SK-N-SH (cell line): ENCODE measurements at regions not wholly inside any gene's neighbourhood (a gene's known extent, or its start where the extent isn't known, plus 50 kb on each side); places are given as distances from the start of the nearest gene placed in this dataset.

Source experiments
- CTCF ChIA-PET: fragments of 300-600, 350-600 bp; formaldehyde crosslinking; extraction: SDS; loops from one replicate; lab custom pipeline; 2021; lab: Yijun Ruan, JAX
- POLR2A ChIA-PET: fragments of 350-600 bp; sonication (Branson Sonifier 250); formaldehyde crosslinking; extraction: SDS; loops from one replicate; lab custom pipeline; 2020; ENCODE audit warnings: antibody characterized with exemption, inconsistent platforms; lab: Yijun Ruan, JAX
- DNase-seq: peaks from one replicate; pipeline ENCODE4 v3.0.0; 2012
- H2AFZ ChIP-seq: fragments of 200-600 bp; sonication (generic); 2 replicates; pipeline ENCODE4 v1.8.1; 2016; ENCODE audit warnings: antibody characterized with exemption, mild to moderate bottlenecking, low read depth
- H3F3A ChIP-seq: fragments of 200-600 bp; sonication (generic); replicated peaks from 2 replicates; pipeline ENCODE3; 2016; ENCODE audit warnings: antibody characterized with exemption, mild to moderate bottlenecking; ENCODE audit not compliant: insufficient read depth
- H3K27ac ChIP-seq, 2 experiments: fragments of 200-500 bp in 1 of 2; fragments of 200-600 bp in 1 of 2; sonication (Bioruptor generic) in 1 of 2; sonication (generic), shearing (Covaris generic) in 1 of 2; 2 replicates each; pipeline versions ENCODE4 v1.5.1 to v1.6.1; 2014 to 2016; ENCODE audit warnings: low read depth in 2 of 2, inconsistent platforms in 1 of 2, low read length in 1 of 2, mild to moderate bottlenecking in 1 of 2, mixed read lengths in 1 of 2
- H3K27me3 ChIP-seq: fragments of 200-600 bp; sonication (generic), shearing (Covaris generic); 2 replicates; pipeline ENCODE4 v1.6.1; 2016; ENCODE audit warnings: mixed run types; ENCODE audit not compliant: insufficient read depth
- H3K36me3 ChIP-seq, 2 experiments: fragments of 200-500 bp in 1 of 2; fragments of 200-600 bp in 1 of 2; sonication (Bioruptor generic) in 1 of 2; sonication (generic) in 1 of 2; replicated peaks in 1 of 2; 2 replicates each; pipeline versions ENCODE3 to v1.5.1; 2014 to 2016; ENCODE audit warnings: low read length in 1 of 2, mild to moderate bottlenecking in 1 of 2; ENCODE audit not compliant: insufficient read depth in 2 of 2, control insufficient read depth in 1 of 2
- H3K4me1 ChIP-seq, 2 experiments: fragments of 200-500 bp in 1 of 2; fragments of 200-600 bp in 1 of 2; sonication (Bioruptor generic) in 1 of 2; sonication (generic), shearing (Covaris generic) in 1 of 2; 2 replicates each; pipeline versions ENCODE4 v1.5.1 to v1.6.1; 2014 to 2016; ENCODE audit warnings: low read depth in 1 of 2, low read length in 1 of 2, mixed run types in 1 of 2; ENCODE audit not compliant: insufficient read depth in 2 of 2, control insufficient read depth in 1 of 2
- H3K4me2 ChIP-seq: fragments of 200-600 bp; sonication (generic), shearing (Covaris generic); 2 replicates; pipeline ENCODE4 v1.6.1; 2017; ENCODE audit warnings: mixed run types
- H3K4me3 ChIP-seq, 2 experiments: fragments of 200-500 bp in 1 of 2; fragments of 200-600 bp in 1 of 2; sonication (Bioruptor generic) in 1 of 2; sonication (generic), shearing (Covaris generic) in 1 of 2; 2 replicates each; pipeline versions ENCODE4 v1.5.1 to v1.8.1; 2014 to 2016; ENCODE audit warnings: low read depth in 2 of 2, inconsistent platforms in 1 of 2, low read length in 1 of 2, mild to moderate bottlenecking in 1 of 2, mixed read lengths in 1 of 2, moderate library complexity in 1 of 2
- H3K79me2 ChIP-seq: fragments of 200-600 bp; sonication (generic); 2 replicates; pipeline ENCODE4 v1.8.1; 2017; ENCODE audit warnings: mild to moderate bottlenecking; ENCODE audit not compliant: insufficient read depth
- H3K9ac ChIP-seq: fragments of 200-600 bp; sonication (generic); 2 replicates; pipeline ENCODE4 v1.6.1; 2017; ENCODE audit warnings: mixed run types
- H3K9me2 ChIP-seq: fragments of 200-600 bp; sonication (generic); 2 replicates; pipeline ENCODE4 v1.6.1; 2017; ENCODE audit warnings: mixed run types
- H3K9me3 ChIP-seq: fragments of 200-600 bp; sonication (generic); 2 replicates; pipeline ENCODE4 v1.6.1; 2017; ENCODE audit warnings: mixed run types, mild to moderate bottlenecking, moderate library complexity
- H4K20me1 ChIP-seq: fragments of 200-600 bp; sonication (generic); 2 replicates; pipeline ENCODE4 v1.6.1; 2017; ENCODE audit warnings: mild to moderate bottlenecking, mixed run types; ENCODE audit not compliant: insufficient read depth
- ELF1 ChIP-seq: IDR thresholded peaks from 2 replicates; pipeline ENCODE4 v1.4.0; 2012
- EZH2phosphoT487 ChIP-seq: fragments of 200-600 bp; sonication (generic); IDR thresholded peaks from 2 replicates; pipeline ENCODE4 v1.6.1; 2017; ENCODE audit warnings: low read depth, mixed run types, mild to moderate bottlenecking, antibody characterized with exemption, moderate library complexity, borderline replicate concordance
- FOXJ3 ChIP-seq: sonication (generic); formaldehyde crosslinking; IDR thresholded peaks from 2 replicates; pipeline ENCODE4 v1.5.1; 2020; ENCODE audit warnings: mild to moderate bottlenecking, missing genetic modification reagents
- GABPA ChIP-seq: IDR thresholded peaks from 2 replicates; pipeline ENCODE4 v1.4.0; 2012; ENCODE audit warnings: low read depth, mild to moderate bottlenecking
- IRF3 ChIP-seq: fragments of 150-350 bp; IDR thresholded peaks from 2 replicates; pipeline ENCODE4 v1.6.1; 2016; ENCODE audit warnings: mild to moderate bottlenecking, low read depth, low read length
- MXI1 ChIP-seq: IDR thresholded peaks from 2 replicates; pipeline ENCODE4 v1.6.1; 2012; ENCODE audit warnings: mild to moderate bottlenecking, low read depth, low read length, improper control_type of control experiment
- RCOR1 ChIP-seq: fragments of 150-350 bp; IDR thresholded peaks from 2 replicates; pipeline ENCODE4 v1.6.1; 2017; ENCODE audit warnings: antibody characterized with exemption, low read length
- SMC3 ChIP-seq: IDR thresholded peaks from 2 replicates; pipeline ENCODE4 v1.6.1; 2012; ENCODE audit warnings: low read depth, low read length, improper control_type of control experiment
- ZBTB33 ChIP-seq: IDR thresholded peaks from 2 replicates; pipeline ENCODE4 v1.4.0; 2012; ENCODE audit warnings: low read depth, borderline replicate concordance
- WGBS: methylation state at CpG from one replicate; pipeline ENCODE4 v1.1.6; 2017; ENCODE audit warnings: low lambda C conversion rate; 5-methylcytosine and 5-hydroxymethylcytosine counted together
- TF ChIP-seq, protein P1 (sequence below): IDR thresholded peaks from 2 replicates; pipeline ENCODE4 v1.4.0; 2012; ENCODE audit warnings: low read depth
- TF ChIP-seq, protein P2 (sequence below): fragments of 200-600 bp; sonication (generic); IDR thresholded peaks from 2 replicates; pipeline ENCODE4 v1.6.1; 2017; ENCODE audit warnings: antibody characterized with exemption, mild to moderate bottlenecking, moderate library complexity
- TF ChIP-seq, protein P3 (sequence below): IDR thresholded peaks from 2 replicates; pipeline ENCODE4 v1.4.0; 2012; ENCODE audit warnings: low read depth, borderline replicate concordance
- TF ChIP-seq, protein P4 (sequence below): fragments of 150-350 bp; IDR thresholded peaks from 2 replicates; pipeline ENCODE4 v1.6.1; 2017; ENCODE audit warnings: antibody characterized with exemption, low read length, low read depth, borderline replicate concordance

DNA sequence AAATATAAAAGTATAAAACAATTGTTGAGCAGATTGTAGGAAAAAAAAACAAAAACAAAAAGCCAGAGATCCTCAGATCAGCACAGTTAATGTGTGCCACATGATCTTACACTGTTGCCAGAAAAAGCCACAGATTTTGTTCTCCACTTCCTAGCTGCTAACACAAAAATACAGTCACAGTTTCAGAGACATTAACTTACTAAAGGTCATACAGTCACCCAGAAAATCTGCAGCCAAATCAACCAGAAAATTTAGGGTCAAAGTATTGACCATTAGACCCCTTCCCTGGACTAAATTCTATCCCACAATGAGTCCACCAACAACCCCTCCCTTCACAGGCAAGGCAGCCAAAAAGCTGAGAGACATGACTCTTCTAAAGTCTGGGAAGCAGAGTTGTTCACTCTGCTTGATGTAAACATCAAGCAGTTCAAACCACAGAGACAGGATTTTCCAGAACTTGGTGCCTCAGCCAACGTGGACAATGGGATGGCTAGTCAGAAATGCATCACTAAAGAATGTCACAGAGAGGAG, 59.1 kb downstream of the SST start (continued):
- no peak for TF ChIP-seq ZBTB33
- TF ChIP-seq, protein P1, sequence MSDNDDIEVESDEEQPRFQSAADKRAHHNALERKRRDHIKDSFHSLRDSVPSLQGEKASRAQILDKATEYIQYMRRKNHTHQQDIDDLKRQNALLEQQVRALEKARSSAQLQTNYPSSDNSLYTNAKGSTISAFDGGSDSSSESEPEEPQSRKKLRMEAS: no peak
- TF ChIP-seq RCOR1: no peak
- TF ChIP-seq, protein P2, sequence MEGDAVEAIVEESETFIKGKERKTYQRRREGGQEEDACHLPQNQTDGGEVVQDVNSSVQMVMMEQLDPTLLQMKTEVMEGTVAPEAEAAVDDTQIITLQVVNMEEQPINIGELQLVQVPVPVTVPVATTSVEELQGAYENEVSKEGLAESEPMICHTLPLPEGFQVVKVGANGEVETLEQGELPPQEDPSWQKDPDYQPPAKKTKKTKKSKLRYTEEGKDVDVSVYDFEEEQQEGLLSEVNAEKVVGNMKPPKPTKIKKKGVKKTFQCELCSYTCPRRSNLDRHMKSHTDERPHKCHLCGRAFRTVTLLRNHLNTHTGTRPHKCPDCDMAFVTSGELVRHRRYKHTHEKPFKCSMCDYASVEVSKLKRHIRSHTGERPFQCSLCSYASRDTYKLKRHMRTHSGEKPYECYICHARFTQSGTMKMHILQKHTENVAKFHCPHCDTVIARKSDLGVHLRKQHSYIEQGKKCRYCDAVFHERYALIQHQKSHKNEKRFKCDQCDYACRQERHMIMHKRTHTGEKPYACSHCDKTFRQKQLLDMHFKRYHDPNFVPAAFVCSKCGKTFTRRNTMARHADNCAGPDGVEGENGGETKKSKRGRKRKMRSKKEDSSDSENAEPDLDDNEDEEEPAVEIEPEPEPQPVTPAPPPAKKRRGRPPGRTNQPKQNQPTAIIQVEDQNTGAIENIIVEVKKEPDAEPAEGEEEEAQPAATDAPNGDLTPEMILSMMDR: no peak

- POLR2A ChIA-PET: no interaction called here
- CTCF ChIA-PET: interaction anchor here (1.1 kb wide), 1 partner anchor 22 kb away, joined by 5 read pairs; no protein-coding TSS in a partner anchor
- TF ChIP-seq, protein P3, sequence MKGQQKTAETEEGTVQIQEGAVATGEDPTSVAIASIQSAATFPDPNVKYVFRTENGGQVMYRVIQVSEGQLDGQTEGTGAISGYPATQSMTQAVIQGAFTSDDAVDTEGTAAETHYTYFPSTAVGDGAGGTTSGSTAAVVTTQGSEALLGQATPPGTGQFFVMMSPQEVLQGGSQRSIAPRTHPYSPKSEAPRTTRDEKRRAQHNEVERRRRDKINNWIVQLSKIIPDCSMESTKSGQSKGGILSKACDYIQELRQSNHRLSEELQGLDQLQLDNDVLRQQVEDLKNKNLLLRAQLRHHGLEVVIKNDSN: no peak
- no peak for TF ChIP-seq ELF1
- TF ChIP-seq, protein P4, sequence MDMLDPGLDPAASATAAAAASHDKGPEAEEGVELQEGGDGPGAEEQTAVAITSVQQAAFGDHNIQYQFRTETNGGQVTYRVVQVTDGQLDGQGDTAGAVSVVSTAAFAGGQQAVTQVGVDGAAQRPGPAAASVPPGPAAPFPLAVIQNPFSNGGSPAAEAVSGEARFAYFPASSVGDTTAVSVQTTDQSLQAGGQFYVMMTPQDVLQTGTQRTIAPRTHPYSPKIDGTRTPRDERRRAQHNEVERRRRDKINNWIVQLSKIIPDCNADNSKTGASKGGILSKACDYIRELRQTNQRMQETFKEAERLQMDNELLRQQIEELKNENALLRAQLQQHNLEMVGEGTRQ: no peak
- TF ChIP-seq SMC3: no peak
- TF ChIP-seq EZH2phosphoT487: no peak
- TF ChIP-seq FOXJ3: no peak
- TF ChIP-seq, protein P1: no peak
- TF ChIP-seq GABPA: no peak
- no peak for TF ChIP-seq IRF3
- no peak for TF ChIP-seq MXI1
- Histone ChIP-seq H3K27me3 (no peaks in the 10 kb centered on the region; the same call in 1 of the 2 replicates), H2AFZ (no peak overlapping the region), H3K27ac (no peak overlapping the region), H3K9me2 (no peaks in the 10 kb centered on the region), H3K79me2 (no peaks in the 10 kb centered on the region), H3K36me3 (no peaks in the 10 kb centered on the region), H3K9me3 (no peaks in the 10 kb centered on the region), H3F3A (no peaks in the 10 kb centered on the region), H4K20me1 (no peaks in the 10 kb centered on the region), H3K9ac (no peak overlapping the region), H3K4me3 (no peak overlapping the region), H3K4me2 (no peak overlapping the region), H3K4me1 (no peaks in the 10 kb centered on the region)
- no peak for DNase-seq
- 6% methylated on average over 2 of the region's 2 CpGs for WGBS
These were observed 75.9 kb downstream of the SST start for GRCh38 chr3:187594272-187594671.
